IMR-90 (cell line): ENCODE measurements at regions not wholly inside any gene's neighbourhood (a gene's known extent, or its start where the extent isn't known, plus 50 kb on each side); places are given as distances from the start of the nearest gene placed in this dataset.

ENCODE experiments used
- BHLHE40 ChIP-seq: fragments of 150-350 bp; IDR thresholded peaks from 2 replicates; pipeline ENCODE4 v1.6.1; 2016; ENCODE audit warnings: mild to moderate bottlenecking, low read depth, low read length
- CEBPB ChIP-seq: IDR thresholded peaks from 2 replicates; pipeline ENCODE4 v1.6.1; 2012; ENCODE audit warnings: low read depth, low read length, improper control_type of control experiment
- CTCF ChIP-seq: conservative IDR thresholded peaks from 2 replicates; pipeline ENCODE4 v1.5.1; 2012; ENCODE audit warnings: mild to moderate bottlenecking, low read depth, low read length, improper control_type of control experiment
- ELK1 ChIP-seq: fragments of 150-350 bp; IDR thresholded peaks from 2 replicates; pipeline ENCODE4 v1.6.1; 2016; ENCODE audit warnings: low read depth, mild to moderate bottlenecking, low read length, moderate library complexity, borderline replicate concordance
- POLR2A ChIP-seq: IDR thresholded peaks from 2 replicates; pipeline ENCODE4 v1.6.1; 2012; ENCODE audit warnings: mild to moderate bottlenecking, low read depth, low read length
- RAD21 ChIP-seq: IDR thresholded peaks from 2 replicates; pipeline ENCODE4 v1.6.1; 2012; ENCODE audit warnings: low read length, improper control_type of control experiment
- RCOR1 ChIP-seq: IDR thresholded peaks from 2 replicates; pipeline ENCODE4 v1.6.1; 2012; ENCODE audit warnings: mild to moderate bottlenecking, low read length, improper control_type of control experiment; ENCODE audit not compliant: insufficient replicate concordance
- SMC3 ChIP-seq: fragments of 150-350 bp; IDR thresholded peaks from 2 replicates; pipeline ENCODE4 v1.6.1; 2016; ENCODE audit warnings: low read depth, mild to moderate bottlenecking, antibody characterized with exemption, low read length, moderate library complexity
- USF2 ChIP-seq: fragments of 150-350 bp; IDR thresholded peaks from 2 replicates; pipeline ENCODE4 v1.6.1; 2017; ENCODE audit warnings: mild to moderate bottlenecking, antibody characterized with exemption, low read length, low read depth

- TF ChIP-seq SMC3 = no peak
- no peak for TF ChIP-seq CTCF
- no peak for TF ChIP-seq ELK1
- no peak for TF ChIP-seq POLR2A
- no peak for TF ChIP-seq BHLHE40
- no peak for TF ChIP-seq RCOR1
- TF ChIP-seq RAD21 = no peak
- no peak for TF ChIP-seq CEBPB
- no peak for TF ChIP-seq USF2
Measured at GRCh38 chr10:129375912-129376311, 91.1 kb upstream of the MGMT start.
